ENCODE measurements at regions not wholly inside any gene's neighbourhood (a gene's known extent, or its start where the extent isn't known, plus 50 kb on each side); places are given as distances from the start of the nearest gene placed in this dataset.

DNA sequence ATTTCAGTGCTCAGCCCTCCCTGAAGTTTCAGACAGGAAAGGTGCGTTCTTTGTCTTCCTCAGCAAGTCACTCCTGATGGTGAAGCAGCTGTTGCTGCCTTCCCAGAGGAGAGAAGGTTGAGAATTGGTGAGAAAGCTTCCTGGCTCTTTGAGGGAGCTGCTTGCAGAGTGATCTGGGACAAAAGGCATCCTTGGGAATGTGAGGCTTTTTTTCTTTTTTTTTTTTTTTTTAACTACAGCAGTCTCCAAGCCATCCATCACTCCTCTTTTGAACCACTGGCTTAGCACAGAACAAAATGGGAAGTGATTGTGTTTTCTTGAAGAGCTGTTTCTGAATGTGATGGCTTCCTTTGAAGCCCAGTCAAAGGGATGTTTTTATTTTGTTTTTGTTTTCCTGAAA is 120.4 kb upstream of the LRIG3 start:
- Histone ChIP-seq H3F3A (ENCODE audit: insufficient read depth, low read length) (no peaks in the 10 kb centered on the region), H3K9me3 (replicated peaks; ENCODE audit: insufficient read depth, low read length) (no peaks in the 10 kb centered on the region), H3K27me3 (replicated peaks; ENCODE audit: insufficient read depth, low read length) (no peaks in the 10 kb centered on the region), H3K27ac (ENCODE audit: low read length) (no peak overlapping the region), H3K9me2 (replicated peaks; ENCODE audit: insufficient read depth, low read length) (no peaks in the 10 kb centered on the region), H3K4me2 (ENCODE audit: low read depth, low read length) (no peak overlapping the region), H3K36me3 (replicated peaks; ENCODE audit: insufficient read depth, low read length) (no peaks in the 10 kb centered on the region), H4K20me1 (ENCODE audit: insufficient read depth, low read length) (no peaks in the 10 kb centered on the region), H3K4me3 (ENCODE audit: low read length) (no peak overlapping the region), H3K9ac (ENCODE audit: low read length) (no peak overlapping the region), H3K4me1 (ENCODE audit: low read length) (no peaks in the 10 kb centered on the region), H3K79me2 (ENCODE audit: low read length) (no peaks in the 10 kb centered on the region), H2AFZ (ENCODE audit: low read length) (no peak overlapping the region)
- DNase-seq = no peak
- TF ChIP-seq, protein P1, sequence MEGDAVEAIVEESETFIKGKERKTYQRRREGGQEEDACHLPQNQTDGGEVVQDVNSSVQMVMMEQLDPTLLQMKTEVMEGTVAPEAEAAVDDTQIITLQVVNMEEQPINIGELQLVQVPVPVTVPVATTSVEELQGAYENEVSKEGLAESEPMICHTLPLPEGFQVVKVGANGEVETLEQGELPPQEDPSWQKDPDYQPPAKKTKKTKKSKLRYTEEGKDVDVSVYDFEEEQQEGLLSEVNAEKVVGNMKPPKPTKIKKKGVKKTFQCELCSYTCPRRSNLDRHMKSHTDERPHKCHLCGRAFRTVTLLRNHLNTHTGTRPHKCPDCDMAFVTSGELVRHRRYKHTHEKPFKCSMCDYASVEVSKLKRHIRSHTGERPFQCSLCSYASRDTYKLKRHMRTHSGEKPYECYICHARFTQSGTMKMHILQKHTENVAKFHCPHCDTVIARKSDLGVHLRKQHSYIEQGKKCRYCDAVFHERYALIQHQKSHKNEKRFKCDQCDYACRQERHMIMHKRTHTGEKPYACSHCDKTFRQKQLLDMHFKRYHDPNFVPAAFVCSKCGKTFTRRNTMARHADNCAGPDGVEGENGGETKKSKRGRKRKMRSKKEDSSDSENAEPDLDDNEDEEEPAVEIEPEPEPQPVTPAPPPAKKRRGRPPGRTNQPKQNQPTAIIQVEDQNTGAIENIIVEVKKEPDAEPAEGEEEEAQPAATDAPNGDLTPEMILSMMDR (IDR thresholded peaks at IDR 0.05; ENCODE audit: low read length) = no peak
- TF ChIP-seq EZH2 (optimal IDR thresholded peaks at IDR 0.05; ENCODE audit: low read depth, low read length) (no peak), EZH2phosphoT487 (IDR thresholded peaks at IDR 0.05; ENCODE audit: low read length) (no peak)

GRCh38 chr12:59040043-59040442 is 119.7 kb upstream of the LRIG3 start:
- Histone ChIP-seq H3K4me1 (ENCODE audit: low read length) (no peaks in the 10 kb centered on the region), H3K27me3 (replicated peaks; ENCODE audit: insufficient read depth, low read length) (no peaks in the 10 kb centered on the region), H2AFZ (ENCODE audit: low read length) (no peak overlapping the region), H3K9ac (ENCODE audit: low read length) (no peak overlapping the region), H3K36me3 (replicated peaks; ENCODE audit: insufficient read depth, low read length) (no peaks in the 10 kb centered on the region), H3K79me2 (ENCODE audit: low read length) (no peaks in the 10 kb centered on the region), H3K9me3 (replicated peaks; ENCODE audit: insufficient read depth, low read length) (no peaks in the 10 kb centered on the region), H3K27ac (ENCODE audit: low read length) (no peak overlapping the region), H3K9me2 (replicated peaks; ENCODE audit: insufficient read depth, low read length) (no peaks in the 10 kb centered on the region), H3K4me2 (ENCODE audit: low read depth, low read length) (no peak overlapping the region), H3K4me3 (ENCODE audit: low read length) (no peak overlapping the region), H4K20me1 (ENCODE audit: insufficient read depth, low read length) (no peaks in the 10 kb centered on the region), H3F3A (ENCODE audit: insufficient read depth, low read length) (no peaks in the 10 kb centered on the region)
- no peak for DNase-seq
- TF ChIP-seq EZH2phosphoT487 (IDR thresholded peaks at IDR 0.05; ENCODE audit: low read length) (no peak), EZH2 (optimal IDR thresholded peaks at IDR 0.05; ENCODE audit: low read depth, low read length) (no peak)
- TF ChIP-seq, protein P1 (IDR thresholded peaks at IDR 0.05; ENCODE audit: low read length) = no peak

- Histone ChIP-seq H3F3A (ENCODE audit: insufficient read depth, low read length) (no peaks in the 10 kb centered on the region), H3K36me3 (replicated peaks; ENCODE audit: insufficient read depth, low read length) (no peaks in the 10 kb centered on the region), H3K4me3 (ENCODE audit: low read length) (no peak overlapping the region), H3K27ac (ENCODE audit: low read length) (no peak overlapping the region), H3K79me2 (ENCODE audit: low read length) (no peaks in the 10 kb centered on the region), H3K4me2 (ENCODE audit: low read depth, low read length) (no peak overlapping the region), H3K9me2 (replicated peaks; ENCODE audit: insufficient read depth, low read length) (no peaks in the 10 kb centered on the region), H3K9me3 (replicated peaks; ENCODE audit: insufficient read depth, low read length) (no peaks in the 10 kb centered on the region), H2AFZ (ENCODE audit: low read length) (no peak overlapping the region), H4K20me1 (ENCODE audit: insufficient read depth, low read length) (no peaks in the 10 kb centered on the region), H3K27me3 (replicated peaks; ENCODE audit: insufficient read depth, low read length) (no peaks in the 10 kb centered on the region), H3K4me1 (ENCODE audit: low read length) (no peaks in the 10 kb centered on the region), H3K9ac (ENCODE audit: low read length) (no peak overlapping the region)
- TF ChIP-seq, protein P1 (IDR thresholded peaks at IDR 0.05; ENCODE audit: low read length) = no peak
- TF ChIP-seq EZH2 (optimal IDR thresholded peaks at IDR 0.05; ENCODE audit: low read depth, low read length) = no peak
- TF ChIP-seq EZH2phosphoT487 (IDR thresholded peaks at IDR 0.05; ENCODE audit: low read length) = no peak
- DNase-seq = no peak
Observed at GRCh38 chr12:59039005-59039404, 118.7 kb upstream of the LRIG3 start.

Measured in MM.1S (cell line).